Ammon's horn (tissue), 1 donor: ENCODE measurements at regions not wholly inside any gene's neighbourhood (a gene's known extent, or its start where the extent isn't known, plus 50 kb on each side); places are given as distances from the start of the nearest gene placed in this dataset.

Source experiments
- DNase-seq: peaks from one replicate; pipeline ENCODE4 v3.0.0-alpha.2; 2016; ENCODE audit warnings: low spot score

GRCh38 chr9:89969881-89970639 is 365.2 kb downstream of the GADD45G start:
- no peak for DNase-seq

GRCh38 chr9:89970701-89971100 is 365.9 kb downstream of the GADD45G start:
- DNase-seq, result no peak

DNA sequence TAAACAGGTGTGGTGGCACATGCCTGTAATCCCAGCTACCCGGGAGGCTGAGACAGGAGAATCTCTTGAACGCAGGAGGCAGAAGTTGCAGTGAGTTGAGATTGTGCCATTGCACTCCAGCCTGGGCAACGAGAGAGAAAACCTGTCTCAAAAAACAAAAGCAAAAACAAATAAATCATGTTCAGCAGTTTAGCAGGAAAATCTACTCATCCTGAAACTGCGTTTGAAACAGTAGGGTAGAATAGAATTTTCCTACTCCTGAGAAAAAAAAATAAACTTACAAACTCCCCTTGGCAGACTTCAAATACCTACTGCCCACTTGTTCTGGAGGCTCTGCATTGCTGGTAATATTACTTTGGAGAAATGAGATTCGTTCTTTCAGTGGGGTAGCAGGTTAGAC is 367.7 kb downstream of the GADD45G start:
- DNase-seq, result no peak

- DNase-seq, result no peak
Measured at GRCh38 chr9:89974582-89974981, 369.8 kb downstream of the GADD45G start.

- DNase-seq, result no peak
Measured at GRCh38 chr9:89975024-89975423, 370.2 kb downstream of the GADD45G start.

- no peak for DNase-seq
Measured at GRCh38 chr9:89975630-89976029, 370.8 kb downstream of the GADD45G start.

GRCh38 chr9:89978185-89978584 is 373.4 kb downstream of the GADD45G start:
- peak; percentile 18 for DNase-seq

DNA sequence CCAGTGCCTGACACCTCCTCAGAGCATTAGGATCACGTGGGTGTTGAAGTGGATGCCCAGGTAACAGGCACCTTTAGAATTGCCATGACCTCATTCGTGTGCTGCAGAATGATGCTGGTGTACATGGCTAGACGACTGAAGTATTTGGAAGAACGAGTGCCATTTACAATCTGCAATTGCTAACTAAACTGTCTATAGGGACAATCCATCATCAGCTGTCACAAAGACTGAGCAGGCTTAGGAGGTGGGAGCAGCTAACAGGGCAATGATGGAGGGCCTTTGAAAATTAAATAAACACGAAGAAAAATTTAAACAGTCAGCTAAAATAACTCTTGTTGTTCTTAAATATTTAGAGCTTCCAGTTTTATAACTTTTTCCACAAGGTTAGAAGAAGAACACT is 375.8 kb downstream of the GADD45G start:
- no peak for DNase-seq

DNA sequence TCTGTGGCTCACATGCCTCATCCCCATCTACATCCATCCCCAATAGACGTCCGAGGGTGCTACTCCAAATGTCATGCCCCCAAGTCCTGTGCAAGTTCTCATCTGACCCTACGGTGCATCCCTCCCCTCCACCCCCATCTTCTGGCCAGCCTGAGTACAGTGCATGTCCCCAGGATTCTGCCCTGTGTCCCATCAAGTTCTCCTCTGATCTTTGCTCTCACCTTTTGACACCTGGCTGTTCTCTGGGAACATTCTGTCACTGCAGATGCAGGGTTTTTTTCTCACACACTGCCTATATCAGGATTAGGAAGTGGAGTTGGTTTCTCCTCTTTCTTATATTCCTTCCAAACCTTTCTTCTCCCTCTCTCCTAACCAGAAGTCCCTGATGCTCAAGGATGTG is 377.2 kb downstream of the GADD45G start:
- DNase-seq, result no peak

GRCh38 chr9:89983411-89983810 is 378.6 kb downstream of the GADD45G start:
- DNase-seq, result no peak

- no peak for DNase-seq
Measured at GRCh38 chr9:89984214-89984613, 379.4 kb downstream of the GADD45G start.

- no peak for DNase-seq
Measured at GRCh38 chr9:89985068-89985467, 380.3 kb downstream of the GADD45G start.

DNA sequence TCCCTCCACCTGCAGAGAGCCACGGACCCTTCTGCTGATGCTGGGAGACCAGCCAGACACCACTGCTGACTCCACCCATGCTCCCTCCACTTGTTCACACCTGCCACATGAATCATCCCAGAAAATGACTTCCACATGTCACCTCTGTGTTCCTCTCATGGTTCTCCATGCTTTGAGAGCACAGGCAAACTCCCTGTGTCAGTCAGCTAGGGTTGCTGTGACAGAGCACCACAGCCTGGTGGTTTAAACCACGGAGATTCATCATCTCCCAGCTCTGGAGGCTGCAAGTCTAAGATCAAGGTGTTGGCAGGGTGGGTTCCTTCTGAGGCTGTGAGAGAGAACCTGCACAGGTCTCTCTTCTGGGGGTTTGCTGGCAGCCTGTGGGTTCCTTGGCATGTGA is 381.4 kb downstream of the GADD45G start:
- DNase-seq, result no peak

GRCh38 chr9:89988458-89988857 is 383.6 kb downstream of the GADD45G start:
- DNase-seq, result no peak

- no peak for DNase-seq
Measured at GRCh38 chr9:89991204-89991790, 386.5 kb downstream of the GADD45G start.

DNA sequence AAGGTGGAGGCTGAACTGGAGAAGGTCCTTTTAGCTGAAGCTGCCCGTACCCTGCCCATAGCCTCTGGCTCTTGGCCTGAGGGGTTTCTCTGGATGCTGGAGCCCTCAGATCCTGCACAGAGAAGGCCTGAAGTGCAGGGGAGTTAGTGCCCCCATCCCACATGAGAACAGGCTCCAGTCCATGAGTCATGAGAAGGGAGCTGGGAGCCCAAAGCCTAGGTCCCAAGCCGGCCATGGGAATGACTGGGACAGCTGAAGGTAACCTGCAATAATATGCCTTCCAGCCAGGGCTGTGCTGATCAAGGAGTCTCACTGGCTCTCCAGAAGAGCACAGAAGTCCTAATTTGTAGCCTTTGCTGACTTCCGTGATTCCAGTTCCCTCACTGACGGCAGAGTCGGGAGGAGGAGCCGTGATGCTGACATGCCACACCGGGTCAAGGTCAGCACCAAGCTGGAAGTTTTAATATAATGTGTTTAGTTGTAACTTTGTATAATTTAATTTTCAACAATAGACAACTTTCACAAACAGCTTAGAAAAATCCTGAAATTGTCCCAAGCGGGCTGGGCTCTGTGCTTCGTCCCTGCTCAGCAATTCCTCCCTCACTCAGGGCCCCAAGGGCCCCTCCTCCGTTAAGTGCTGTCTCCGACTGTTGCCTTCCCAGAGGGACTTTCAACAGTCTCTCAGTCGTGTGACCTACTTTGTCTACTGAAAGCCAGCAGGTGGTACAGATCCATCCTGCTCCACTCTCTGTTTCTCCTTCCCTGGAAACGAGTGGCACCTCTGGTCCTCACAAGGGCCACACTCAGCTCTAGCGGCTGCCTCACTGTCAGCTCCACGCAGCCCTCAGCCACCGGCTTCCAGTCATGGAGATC is 387.8 kb downstream of the GADD45G start:
- no peak for DNase-seq

DNA sequence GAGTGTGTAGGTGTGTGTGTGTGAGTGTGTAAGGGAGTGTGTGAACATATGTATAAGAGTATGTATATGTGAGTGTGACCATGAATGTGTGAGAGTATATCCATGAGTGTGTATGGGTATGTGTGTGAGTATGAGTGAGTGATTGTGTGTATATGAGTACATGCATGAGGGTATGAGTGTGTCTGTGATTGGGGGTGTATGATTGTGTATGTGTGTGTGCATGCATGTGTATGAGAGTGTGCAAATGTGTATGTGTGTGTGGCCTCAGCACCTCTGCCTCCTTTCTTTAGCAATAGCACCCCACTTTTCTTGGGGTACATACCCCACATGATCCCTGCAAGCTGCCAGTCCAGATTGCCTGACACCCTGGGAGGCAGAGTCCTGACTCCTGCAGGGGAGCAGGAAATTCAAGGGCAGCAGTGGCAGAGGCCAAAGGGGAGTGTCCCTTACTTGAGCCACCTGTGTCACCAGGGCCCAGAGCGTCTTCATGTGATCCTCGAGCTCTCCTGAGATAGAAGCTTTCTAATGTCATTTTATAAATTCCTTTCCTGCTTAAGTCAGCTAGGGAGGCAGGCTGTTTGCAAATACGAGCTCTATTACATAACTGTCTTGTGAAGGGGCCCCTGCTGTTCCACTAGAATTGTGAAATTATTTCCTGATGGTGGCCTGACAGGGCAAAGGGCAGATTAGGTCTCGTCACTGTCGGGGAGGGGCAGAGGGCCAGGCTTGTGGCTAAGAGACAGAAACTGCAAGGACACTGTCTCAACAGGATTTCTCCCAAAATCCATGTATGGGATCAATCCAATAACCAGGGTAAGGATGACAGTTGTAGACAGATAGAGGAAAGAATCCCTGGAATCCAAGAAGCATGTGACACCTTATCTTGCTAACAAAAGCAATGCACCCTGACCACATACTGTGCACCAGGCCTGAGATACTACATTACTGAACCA is 389.1 kb downstream of the GADD45G start:
- peak; percentile 59 for DNase-seq

DNA sequence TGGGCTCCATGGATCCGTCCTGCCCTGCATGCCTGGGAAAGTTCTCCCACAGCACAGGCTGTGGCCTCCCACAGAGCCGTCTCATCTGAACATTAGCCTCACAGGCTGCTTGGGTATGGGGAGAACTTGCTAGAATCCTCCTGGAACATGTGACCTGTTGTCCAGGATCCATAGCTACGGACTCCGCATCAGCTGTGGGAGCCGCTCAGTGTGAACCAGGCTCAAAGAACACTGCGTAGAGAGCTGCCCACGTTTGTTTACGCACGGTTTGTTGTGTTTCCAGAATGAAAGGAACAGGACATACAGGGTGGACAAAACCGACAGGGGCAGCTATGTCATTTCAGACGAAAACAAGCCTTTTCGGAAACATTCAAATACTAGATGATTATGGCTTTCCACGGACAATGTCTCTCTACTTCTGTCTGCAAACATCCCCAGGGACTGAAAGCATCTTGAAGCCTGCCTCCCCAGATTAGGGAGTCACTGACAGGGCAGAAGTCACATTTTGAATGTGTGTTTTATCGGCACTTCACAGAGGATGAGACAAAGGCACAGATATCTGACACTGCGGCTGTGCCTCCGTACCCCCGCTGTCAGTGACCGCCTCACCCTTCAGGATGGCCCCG is 390.3 kb downstream of the GADD45G start:
- no peak for DNase-seq

- DNase-seq, result no peak
Measured at GRCh38 chr9:89996116-89996515, 391.3 kb downstream of the GADD45G start.

DNA sequence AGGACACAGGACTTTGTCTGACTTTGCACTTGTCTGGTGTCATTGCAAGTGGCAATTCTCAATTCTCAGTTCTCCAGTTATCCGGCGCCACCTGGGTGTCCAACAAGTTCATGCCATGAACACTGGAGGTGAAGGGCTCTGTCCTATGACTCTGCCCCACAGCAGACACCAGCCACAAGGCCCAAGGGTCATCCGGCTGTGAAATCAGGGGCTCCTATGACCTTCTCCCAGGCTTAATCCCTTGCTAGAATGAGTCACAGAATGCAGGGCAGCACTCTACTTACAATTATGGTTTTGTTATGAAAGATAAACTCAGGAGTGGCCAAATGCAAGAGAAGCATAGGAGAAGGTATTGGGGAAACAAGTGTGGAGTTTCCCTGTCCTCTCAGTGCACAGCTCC is 392.0 kb downstream of the GADD45G start:
- DNase-seq, result no peak

DNA sequence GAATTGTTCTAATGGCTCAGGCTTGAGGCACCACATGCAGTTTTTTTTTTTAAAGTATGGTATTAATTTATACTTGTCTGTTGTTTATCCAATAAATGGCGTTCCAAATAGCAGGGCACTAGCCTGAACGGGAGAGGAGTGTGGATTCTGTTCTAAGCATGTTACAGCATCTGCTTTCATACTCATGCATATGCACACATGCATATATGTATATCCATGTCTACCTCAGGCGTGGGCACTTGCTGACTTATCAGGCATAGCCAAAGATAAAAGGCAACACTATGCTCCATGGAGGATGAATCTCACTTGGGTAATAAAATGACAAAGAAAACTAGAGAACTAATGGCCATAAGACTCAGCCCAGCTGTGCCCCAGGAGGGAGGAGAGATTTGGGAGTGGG is 393.8 kb downstream of the GADD45G start:
- DNase-seq, result no peak
